MCF 10A (cell line): ENCODE measurements at regions not wholly inside any gene's neighbourhood (a gene's known extent, or its start where the extent isn't known, plus 50 kb on each side); places are given as distances from the start of the nearest gene placed in this dataset.

Source experiments
- BruUV-seq: library from RNA; stranded (reverse); fragments of 400-500 nt; replicated peaks from 2 replicates; lab custom pipeline; 2021; lab: Mats Ljungman, UMichigan
- CTCF ChIA-PET: fragments of 300-600 bp; sonication (Branson Sonifier 250); formaldehyde crosslinking; extraction: SDS; loops from one replicate; lab custom pipeline; 2021; ENCODE audit warnings: antibody characterized with exemption, inconsistent platforms; lab: Yijun Ruan, JAX
- POLR2A ChIA-PET: fragments of 300-600, 350-650 bp; sonication (Branson Sonifier 250); formaldehyde crosslinking; extraction: SDS; loops from one replicate; lab custom pipeline; 2020; ENCODE audit warnings: antibody characterized with exemption, inconsistent platforms; lab: Yijun Ruan, JAX
- DNase-seq: peaks from one replicate; pipeline ENCODE4 v3.0.0-alpha.2; 2018; ENCODE audit not compliant: unreplicated experiment
- H3K27ac Mint-ChIP-seq: one replicate; pipeline ENCODE4 v1.8.0; 2022; ENCODE audit warnings: mild to moderate bottlenecking, low read depth, mixed read lengths; ENCODE audit not compliant: unreplicated experiment
- H3K27me3 Mint-ChIP-seq: one replicate; pipeline ENCODE4 v1.8.0; 2022; ENCODE audit warnings: mixed read lengths; ENCODE audit not compliant: insufficient read depth, unreplicated experiment
- H3K36me3 Mint-ChIP-seq: one replicate; pipeline ENCODE4 v1.8.0; 2022; ENCODE audit warnings: mild to moderate bottlenecking, moderate library complexity, mixed read lengths; ENCODE audit not compliant: insufficient read depth, unreplicated experiment
- H3K4me1 Mint-ChIP-seq: one replicate; pipeline ENCODE4 v1.8.0; 2022; ENCODE audit warnings: mixed read lengths; ENCODE audit not compliant: insufficient read depth, unreplicated experiment
- H3K4me3 Mint-ChIP-seq: one replicate; pipeline ENCODE4 v1.8.0; 2022; ENCODE audit warnings: mild to moderate bottlenecking, moderate library complexity, mixed read lengths; ENCODE audit not compliant: unreplicated experiment
- H3K9me3 Mint-ChIP-seq: one replicate; pipeline ENCODE4 v1.8.0; 2022; ENCODE audit warnings: mixed read lengths; ENCODE audit not compliant: unreplicated experiment
- CTCF ChIP-seq: fragments of 200-600 bp; IDR thresholded peaks from one replicate; pipeline ENCODE4 v1.8.0; 2022; ENCODE audit warnings: antibody characterized with exemption, mild to moderate bottlenecking; ENCODE audit not compliant: unreplicated experiment
- intact Hi-C: fragments of 100-400 bp; cut with micrococcal nuclease; formaldehyde crosslinking; loops from 2 replicates; pipeline ENCODE4 v1.14.1; 2022

GRCh38 chr12:98002887-98003493 lies 512.4 kb upstream of the TMPO start:
- POLR2A ChIA-PET: no interaction called here
- Mint-ChIP-seq H3K36me3 (no peaks in the 10 kb centered on the region), H3K4me3 (no peak overlapping the region), H3K27ac (no peak overlapping the region), H3K27me3 (peaks cover 22% of the 10 kb centered on the region), H3K9me3 (no peaks in the 10 kb centered on the region), H3K4me1 (no peaks in the 10 kb centered on the region)
- intact Hi-C loops: loop anchor here (1.0 to 10.0 kb wide), 6 partner anchors 286 to 1428 kb away; partner anchors contain the start of gene APAF1
- peak; percentile 52 for TF ChIP-seq CTCF
- no TSS peak for BruUV-seq
- DNase-seq: peak; percentile 59
- CTCF ChIA-PET: interaction anchor here (0.6 to 1.2 kb wide), 16 partner anchors 15 to 1424 kb away, joined by 3 to 7 read pairs (median 3); no protein-coding TSS in a partner anchor

DNA sequence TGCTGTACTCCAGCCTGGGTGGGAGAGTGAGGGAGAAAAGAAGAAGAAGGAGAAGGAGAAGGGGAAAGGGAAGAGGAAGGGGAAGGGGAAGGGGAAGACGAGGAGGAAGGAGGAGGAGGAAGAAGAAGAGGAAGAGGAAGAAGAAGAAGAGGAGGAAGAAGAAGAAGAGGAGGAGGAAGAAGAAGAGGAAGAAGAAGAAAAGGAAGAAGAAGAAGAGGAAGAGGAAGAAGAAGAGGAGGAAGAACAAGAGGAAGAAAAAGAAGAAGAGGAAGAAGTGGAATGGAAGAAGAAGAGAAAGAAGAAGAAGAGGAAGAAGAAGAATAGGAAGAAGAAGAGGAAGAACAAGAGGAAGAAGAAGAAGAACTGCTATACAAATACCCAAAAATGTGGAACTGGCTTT lies 507.4 kb upstream of the TMPO start:
- H3K9me3 Mint-ChIP-seq: no peaks in the 10 kb centered on the region
- H3K4me1 Mint-ChIP-seq: no peaks in the 10 kb centered on the region
- TF ChIP-seq CTCF: no peak
- no peak for DNase-seq
- POLR2A ChIA-PET: no interaction called here
- H3K4me3 Mint-ChIP-seq: no peak overlapping the region
- CTCF ChIA-PET: interaction anchor here (1.5 kb wide), 1 partner anchor 367 kb away, joined by 3 read pairs; no protein-coding TSS in a partner anchor
- no peaks in the 10 kb centered on the region for H3K36me3 Mint-ChIP-seq
- H3K27me3 Mint-ChIP-seq: no peaks in the 10 kb centered on the region
- no TSS peak for BruUV-seq
- intact Hi-C loops: loop anchor here (10.0 kb wide), 1 partner anchor 1433 kb away; no protein-coding TSS in a partner anchor
- no peak overlapping the region for H3K27ac Mint-ChIP-seq

DNA sequence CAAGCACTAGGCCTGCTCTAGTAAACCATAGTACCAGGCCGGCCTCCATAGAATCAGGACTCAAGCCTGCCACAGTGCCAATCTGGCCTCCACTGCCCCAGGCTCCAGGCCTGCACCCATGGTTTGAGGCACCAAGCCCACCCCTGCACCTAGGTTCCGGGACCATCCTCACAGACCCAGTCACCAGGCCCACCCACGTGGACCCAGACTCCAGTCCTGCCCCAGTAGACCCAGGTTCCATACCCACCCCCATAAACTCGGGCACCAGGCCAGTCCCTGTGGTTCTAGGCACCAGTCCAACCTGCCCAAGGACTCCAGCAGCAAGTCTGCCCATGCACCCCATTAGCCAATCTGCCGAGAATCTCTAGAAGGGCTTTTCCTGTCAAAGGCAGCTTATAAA lies 501.8 kb upstream of the TMPO start:
- H3K9me3 Mint-ChIP-seq: no peaks in the 10 kb centered on the region
- no peaks in the 10 kb centered on the region for H3K4me1 Mint-ChIP-seq
- BruUV-seq: no TSS peak
- intact Hi-C loops: no loop called here
- no peaks in the 10 kb centered on the region for H3K36me3 Mint-ChIP-seq
- TF ChIP-seq CTCF: no peak
- CTCF ChIA-PET: interaction anchor here (0.7 kb wide), 1 partner anchor 651 kb away, joined by 3 read pairs; no protein-coding TSS in a partner anchor
- peak; percentile 69 for DNase-seq
- POLR2A ChIA-PET: no interaction called here
- no peak overlapping the region for H3K27ac Mint-ChIP-seq
- no peaks in the 10 kb centered on the region for H3K27me3 Mint-ChIP-seq
- H3K4me3 Mint-ChIP-seq: no peak overlapping the region

- Mint-ChIP-seq H3K9me3 (peaks cover 7% of the 10 kb centered on the region), H3K36me3 (no peaks in the 10 kb centered on the region), H3K27ac (no peak overlapping the region), H3K4me3 (no peak overlapping the region), H3K4me1 (peaks cover 12% of the 10 kb centered on the region), H3K27me3 (no peaks in the 10 kb centered on the region)
- DNase-seq: no peak
- no TSS peak for BruUV-seq
- no peak for TF ChIP-seq CTCF
- ChIA-PET POLR2A (no interaction called here), CTCF (interaction anchor here (1.6 kb wide), 1 partner anchor 15 kb away, joined by 4 read pairs; no protein-coding TSS in a partner anchor)
- intact Hi-C loops: no loop called here
Observed at GRCh38 chr12:98018836-98019235, 496.6 kb upstream of the TMPO start.
